SK-N-SH treated with all-trans-retinoic acid at 6 μM for 48 hours (cell line): ENCODE measurements at regions not wholly inside any gene's neighbourhood (a gene's known extent, or its start where the extent isn't known, plus 50 kb on each side); places are given as distances from the start of the nearest gene placed in this dataset.

Experiments used
- ARNTL ChIP-seq: fragments of 450-650 bp; formaldehyde crosslinking; IDR thresholded peaks from 2 replicates; pipeline ENCODE4 v1.5.0; 2020; ENCODE audit warnings: low read depth, mild to moderate bottlenecking, moderate library complexity, borderline replicate concordance
- TF ChIP-seq, protein P1 (sequence below): fragments of 250-450 bp; sonication (Bioruptor Pico); IDR thresholded peaks from 2 replicates; pipeline ENCODE4 v1.8.0; 2020; ENCODE audit warnings: mild to moderate bottlenecking, moderate library complexity, borderline replicate concordance

DNA sequence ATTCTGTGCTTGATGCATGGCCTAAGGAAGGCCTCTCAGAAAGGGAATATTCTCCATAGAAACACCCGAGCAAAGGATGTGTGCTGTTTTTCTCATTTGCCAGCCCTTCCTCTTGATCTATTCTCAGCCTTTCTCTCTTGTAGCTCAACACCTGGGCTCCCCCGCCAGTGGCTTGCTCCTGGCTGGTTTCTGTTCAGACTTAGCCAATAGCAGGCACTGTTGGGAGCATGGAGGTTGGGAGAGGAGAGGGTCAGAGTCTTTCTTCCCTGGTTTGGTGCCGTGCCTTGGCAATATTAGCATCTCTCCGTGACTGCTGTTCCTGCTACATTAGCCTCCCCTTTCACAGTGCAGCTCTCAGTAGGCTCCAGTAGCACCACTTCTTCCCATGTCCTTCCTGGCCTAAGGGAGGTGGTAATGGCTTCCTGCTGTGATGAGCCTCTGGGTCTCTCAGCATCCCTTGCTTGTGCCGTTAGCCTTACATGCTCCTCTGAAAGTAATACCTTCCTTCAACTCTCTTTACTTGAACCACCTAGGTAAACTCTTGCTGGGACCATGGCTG, 269.7 kb upstream of the GAS1 start:
- TF ChIP-seq ARNTL (CRISPR knock-in tag) = no peak
- TF ChIP-seq, protein P1, sequence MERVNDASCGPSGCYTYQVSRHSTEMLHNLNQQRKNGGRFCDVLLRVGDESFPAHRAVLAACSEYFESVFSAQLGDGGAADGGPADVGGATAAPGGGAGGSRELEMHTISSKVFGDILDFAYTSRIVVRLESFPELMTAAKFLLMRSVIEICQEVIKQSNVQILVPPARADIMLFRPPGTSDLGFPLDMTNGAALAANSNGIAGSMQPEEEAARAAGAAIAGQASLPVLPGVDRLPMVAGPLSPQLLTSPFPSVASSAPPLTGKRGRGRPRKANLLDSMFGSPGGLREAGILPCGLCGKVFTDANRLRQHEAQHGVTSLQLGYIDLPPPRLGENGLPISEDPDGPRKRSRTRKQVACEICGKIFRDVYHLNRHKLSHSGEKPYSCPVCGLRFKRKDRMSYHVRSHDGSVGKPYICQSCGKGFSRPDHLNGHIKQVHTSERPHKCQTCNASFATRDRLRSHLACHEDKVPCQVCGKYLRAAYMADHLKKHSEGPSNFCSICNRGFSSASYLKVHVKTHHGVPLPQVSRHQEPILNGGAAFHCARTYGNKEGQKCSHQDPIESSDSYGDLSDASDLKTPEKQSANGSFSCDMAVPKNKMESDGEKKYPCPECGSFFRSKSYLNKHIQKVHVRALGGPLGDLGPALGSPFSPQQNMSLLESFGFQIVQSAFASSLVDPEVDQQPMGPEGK = no peak
